Gastroesophageal sphincter (tissue), 4 donors: ENCODE measurements at regions not wholly inside any gene's neighbourhood (a gene's known extent, or its start where the extent isn't known, plus 50 kb on each side); places are given as distances from the start of the nearest gene placed in this dataset.

ENCODE experiments used
- ATAC-seq: fragments of 150-250 bp; one replicate; pipeline ENCODE4 v1.9.1; 2016; ENCODE audit warnings: mild to moderate bottlenecking, moderate library complexity
- H3K27ac ChIP-seq, 4 donors: fragments of 200-600 bp; sonication (generic) in 3 of 4; 1 replicate in 3 of 4; 2 replicates in 1 of 4; pipeline ENCODE4 v1.5.1; 2016 to 2019
- H3K27me3 ChIP-seq: fragments of 200-600 bp; sonication (generic); one replicate; pipeline ENCODE4 v1.5.1; 2019
- H3K36me3 ChIP-seq, 2 donors: fragments of 200-600 bp; sonication (generic); one replicate each; pipeline ENCODE4 v1.5.1; 2019; ENCODE audit warnings: control low read depth in 1 of 2
- H3K4me1 ChIP-seq, 3 donors: fragments of 200-600 bp; sonication (generic); 1 replicate in 2 of 3; 2 replicates in 1 of 3; pipeline ENCODE4 v1.5.1; 2016 to 2019; ENCODE audit warnings: control low read depth in 2 of 3
- H3K4me3 ChIP-seq, 2 donors: fragments of 200-600 bp; sonication (generic); one replicate each; pipeline ENCODE4 v1.5.1; 2019; ENCODE audit warnings: mild to moderate bottlenecking in 1 of 2, moderate library complexity in 1 of 2
- H3K9me3 ChIP-seq, 3 donors: fragments of 200-600 bp; sonication (generic); one replicate each; pipeline ENCODE4 v1.5.1; 2017 to 2019; ENCODE audit warnings: control low read depth in 2 of 3
- CTCF ChIP-seq, 4 experiments: fragments of 200-600 bp in 2 of 4; fragments of 450-650 bp in 2 of 4; sonication (generic) in 1 of 4; IDR thresholded peaks; one replicate each; pipeline ENCODE4 v1.5.1; 2017 to 2019; ENCODE audit warnings: antibody characterized with exemption in 4 of 4, mild to moderate bottlenecking in 2 of 4, moderate library complexity in 2 of 4
- EP300 ChIP-seq: sonication (generic); formaldehyde crosslinking; IDR thresholded peaks from one replicate; pipeline ENCODE4 v1.6.1; 2017; ENCODE audit warnings: antibody characterized with exemption, mild to moderate bottlenecking
- POLR2A ChIP-seq, 2 donors: fragments of 450-650 bp; IDR thresholded peaks; one replicate each; pipeline ENCODE4 v1.6.1; 2017; ENCODE audit warnings: antibody characterized with exemption in 2 of 2, mild to moderate bottlenecking in 2 of 2, moderate library complexity in 1 of 2
- POLR2AphosphoS5 ChIP-seq: sonication (generic); formaldehyde crosslinking; IDR thresholded peaks from one replicate; pipeline ENCODE4 v1.6.1; 2017; ENCODE audit warnings: antibody characterized with exemption
- WGBS, 2 donors: methylation state at CpG; one replicate each; pipeline ENCODE4 v1.1.5; 2018; ENCODE audit warnings: low coverage in 1 of 2; 5-methylcytosine and 5-hydroxymethylcytosine counted together

DNA sequence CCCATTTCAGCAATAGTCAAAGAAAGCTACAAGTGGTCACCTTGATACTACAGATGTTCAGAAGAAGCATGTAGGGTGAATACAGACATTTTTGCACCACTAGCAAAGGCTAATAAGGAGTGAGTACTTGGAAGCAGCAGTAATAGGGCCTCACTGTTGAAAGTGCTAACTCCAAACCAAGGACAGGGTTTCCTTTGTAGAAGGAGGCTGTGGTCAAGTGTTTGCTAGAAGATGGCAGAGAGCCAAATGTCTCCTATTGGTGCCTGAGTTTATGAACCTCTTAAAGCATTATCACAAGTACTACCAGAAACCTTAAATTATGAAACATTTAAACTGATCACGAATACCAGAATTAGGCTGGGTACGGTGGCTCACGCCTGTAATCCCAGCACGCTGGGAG is 308.1 kb downstream of the ZEB2 start:
- Histone ChIP-seq H3K9me3 (no peaks in the 10 kb centered on the region), H3K27me3 (no peaks in the 10 kb centered on the region), H3K4me1 (peaks cover 0 to 13% (median 0%) of the 10 kb centered on the region in 3 donors), H3K4me3 (no peak overlapping the region), H3K27ac (no peak overlapping the region), H3K36me3 (peaks cover 0 to 23% of the 10 kb centered on the region in 2 donors)
- TF ChIP-seq EP300 (no peak), POLR2A (IDR thresholded peaks at IDR 0.05) (no peak), CTCF (IDR thresholded peaks at IDR 0.05) (no peak)
- no peak for ATAC-seq
- 98 to 100% methylated on average over 2 to 4 of the region's 4 CpGs for whole genome bisulfite sequencing, 2 donors

GRCh38 chr2:144211065-144211464 is 308.9 kb downstream of the ZEB2 start:
- Histone ChIP-seq H3K27me3 (no peaks in the 10 kb centered on the region), H3K4me3 (no peak overlapping the region), H3K4me1 (peaks cover 0 to 6% (median 0%) of the 10 kb centered on the region in 3 donors), H3K36me3 (peaks cover 0 to 23% of the 10 kb centered on the region in 2 donors), H3K27ac (no peak overlapping the region), H3K9me3 (no peaks in the 10 kb centered on the region)
- TF ChIP-seq CTCF (IDR thresholded peaks at IDR 0.05) (no peak), POLR2A (IDR thresholded peaks at IDR 0.05) (no peak), POLR2AphosphoS5 (no peak), EP300 (no peak)
- ATAC-seq: no peak
- WGBS, 2 donors: 88 to 92% methylated on average over 3 to 4 of the region's 4 CpGs

GRCh38 chr2:144210076-144210475 is 309.8 kb downstream of the ZEB2 start:
- Histone ChIP-seq H3K27ac (no peak overlapping the region), H3K4me3 (no peak overlapping the region), H3K36me3 (peaks cover 0 to 23% of the 10 kb centered on the region in 2 donors), H3K9me3 (no peaks in the 10 kb centered on the region), H3K4me1 (no peaks in the 10 kb centered on the region), H3K27me3 (no peaks in the 10 kb centered on the region)
- WGBS, 2 donors: 90 to 100% methylated on average over 1 to 2 of the region's 2 CpGs
- TF ChIP-seq CTCF (IDR thresholded peaks at IDR 0.05): no peak
- TF ChIP-seq EP300: no peak
- no peak for TF ChIP-seq POLR2A (IDR thresholded peaks at IDR 0.05)
- TF ChIP-seq POLR2AphosphoS5: no peak
- ATAC-seq: no peak

GRCh38 chr2:144208924-144209323 is 311.0 kb downstream of the ZEB2 start:
- WGBS, 2 donors: 94 to 97% methylated on average over 2 of the region's 2 CpGs

More at GRCh38 chr2:144208924-144209323, 311.0 kb downstream of the ZEB2 start:
- no peak overlapping the region for H3K27ac ChIP-seq
- peaks cover 0 to 23% of the 10 kb centered on the region in 2 donors for H3K36me3 ChIP-seq
- H3K9me3 ChIP-seq: no peaks in the 10 kb centered on the region
- no peak for ATAC-seq
- TF ChIP-seq CTCF (IDR thresholded peaks at IDR 0.05) (no peak), POLR2AphosphoS5 (no peak), POLR2A (IDR thresholded peaks at IDR 0.05) (no peak), EP300 (no peak)
- no peaks in the 10 kb centered on the region for H3K4me1 ChIP-seq
- no peaks in the 10 kb centered on the region for H3K27me3 ChIP-seq
- H3K4me3 ChIP-seq: no peak overlapping the region
